T-helper 1 cell (primary cell): ENCODE measurements at regions not wholly inside any gene's neighbourhood (a gene's known extent, or its start where the extent isn't known, plus 50 kb on each side); places are given as distances from the start of the nearest gene placed in this dataset.
"Not testable (repeated sequence)": the region's sequence is repeated elsewhere in the genome, so short reads cannot be mapped to it uniquely, and the experiment has no call there.

Experiments
- DNase-seq, 5 donors: peaks; one replicate each; pipeline ENCODE4 v3.0.0-alpha.2; 2012 to 2020

DNA sequence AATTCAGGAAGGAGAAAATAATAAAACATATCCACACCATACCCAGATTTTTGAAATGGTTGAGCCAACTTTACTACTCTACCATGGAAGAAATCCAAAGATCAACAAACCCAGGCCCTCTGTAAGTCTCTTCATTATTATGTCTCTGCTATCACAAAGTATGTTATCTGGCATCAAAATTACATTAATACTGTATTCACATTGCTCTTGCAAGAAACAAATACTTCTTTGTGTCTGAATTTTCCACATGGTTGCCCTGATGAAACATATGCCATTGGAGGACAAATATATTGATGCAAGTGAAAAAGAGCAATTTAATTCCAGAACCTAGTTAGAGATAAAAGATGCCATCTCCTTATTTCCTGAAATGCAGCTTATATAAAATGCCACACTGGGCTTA lies 204.0 kb downstream of the FZD1 start:
- no peak for DNase-seq

DNA sequence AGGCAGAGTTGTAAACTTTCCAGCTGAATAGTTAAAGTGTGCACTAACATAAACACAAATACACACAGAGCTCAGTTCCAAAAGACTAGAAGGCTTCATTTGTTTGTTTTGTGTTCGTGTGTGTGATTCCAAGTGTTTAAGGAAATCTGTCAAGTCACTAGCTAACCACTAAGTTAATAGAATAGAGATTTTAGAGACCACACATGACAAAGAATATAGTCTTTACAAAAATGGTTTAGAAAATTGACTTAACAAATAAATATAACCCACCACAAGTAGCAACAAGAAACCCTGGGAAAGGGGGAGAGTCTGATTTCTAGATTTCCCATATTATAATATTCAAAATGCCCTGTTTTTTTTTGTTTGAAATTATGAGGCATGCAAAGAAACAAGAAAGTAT lies 209.4 kb downstream of the FZD1 start:
- DNase-seq, result no peak

DNA sequence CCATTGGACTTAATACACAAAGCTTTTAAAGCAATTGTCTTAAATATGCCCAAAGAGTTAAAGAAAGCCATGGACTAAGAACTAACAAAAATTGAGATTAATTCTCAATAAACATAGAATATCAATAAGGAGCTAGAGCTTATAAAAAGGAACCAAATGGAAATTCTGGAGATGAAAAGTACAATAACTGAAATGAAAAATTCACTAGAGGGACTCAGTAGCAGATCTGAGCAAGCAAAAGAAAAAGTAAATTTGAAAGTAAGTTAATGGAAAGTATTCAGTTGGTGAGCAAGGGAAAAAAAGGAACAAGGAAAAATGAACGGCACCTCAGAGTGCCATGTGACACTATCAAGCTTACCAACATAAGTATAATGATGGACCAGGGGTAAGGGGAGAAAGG lies 209.8 kb downstream of the FZD1 start:
- no peak for DNase-seq

DNA sequence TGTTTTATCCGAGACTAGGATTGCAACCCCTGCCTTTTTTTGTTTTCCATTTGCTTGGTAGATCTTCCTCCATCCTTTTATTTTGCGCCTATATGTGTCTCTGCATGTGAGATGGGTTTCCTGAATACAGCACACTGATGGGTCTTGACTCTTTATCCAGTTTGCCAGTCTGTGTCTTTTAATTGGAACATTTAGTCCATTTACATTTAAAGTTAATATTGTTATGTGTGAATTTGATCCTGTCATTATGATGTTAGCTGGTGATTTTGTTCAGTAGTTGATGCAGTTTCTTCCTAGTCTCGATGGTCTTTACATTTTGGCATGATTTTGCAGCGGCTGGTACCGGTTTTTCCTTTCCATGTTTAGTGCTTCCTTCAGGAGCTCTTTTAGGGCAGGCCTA lies 216.2 kb downstream of the FZD1 start:
- DNase-seq, result not testable (repeated sequence)

DNA sequence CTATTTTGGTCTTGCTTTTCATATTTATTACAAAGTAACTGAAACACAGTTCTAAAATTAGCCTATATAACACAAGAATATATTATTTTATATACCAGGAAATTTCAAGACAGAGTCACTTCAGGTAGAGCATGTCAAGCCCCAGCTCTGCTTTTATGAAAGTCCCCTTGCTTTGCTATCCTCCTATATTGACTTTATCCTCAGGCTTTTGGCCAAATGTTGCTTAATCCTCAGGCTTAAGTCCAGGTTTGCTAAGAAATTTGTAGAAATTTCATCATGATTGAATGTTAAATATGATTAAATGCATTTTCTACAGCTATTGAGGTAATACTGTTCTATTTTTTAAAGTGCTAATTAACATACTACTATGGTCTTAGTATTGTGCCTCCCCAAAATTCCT lies 227.6 kb downstream of the FZD1 start:
- no peak for DNase-seq

DNA sequence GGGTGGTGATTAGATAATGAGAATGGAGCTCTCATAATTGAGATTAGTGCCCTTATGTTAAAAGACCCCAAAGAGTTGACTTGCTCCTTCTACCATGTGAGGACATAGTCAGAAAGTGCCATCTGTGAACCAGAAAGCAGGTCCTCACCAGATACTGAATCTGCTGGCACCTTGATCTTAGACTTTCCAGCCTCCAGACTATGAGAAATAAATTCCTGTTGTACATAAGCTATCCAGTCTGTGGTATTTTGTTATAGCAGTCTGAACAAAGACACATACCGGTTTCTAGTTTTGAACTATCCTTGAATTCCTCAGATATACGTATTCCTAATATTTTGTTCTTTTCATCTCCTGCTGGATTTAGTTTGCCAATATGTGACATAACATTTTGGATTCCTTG lies 228.1 kb downstream of the FZD1 start:
- no peak for DNase-seq

DNA sequence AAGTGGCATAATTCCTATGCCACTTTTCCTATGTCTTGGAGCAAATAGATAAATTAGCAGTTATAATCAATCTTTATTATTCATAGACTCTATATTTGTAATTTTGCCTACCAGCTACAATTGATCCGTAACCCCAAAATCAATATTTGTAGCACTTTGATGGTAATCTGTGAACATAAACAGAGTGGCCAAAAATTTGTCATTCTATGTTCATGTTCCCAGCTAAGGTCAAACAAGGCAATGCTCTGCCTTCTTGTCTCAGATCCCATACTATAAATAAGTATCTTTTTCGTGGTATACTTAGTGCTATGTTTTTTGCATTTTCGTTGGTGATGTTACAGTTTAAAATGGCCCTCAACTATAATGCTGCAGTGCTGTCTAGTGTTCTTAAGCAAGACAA lies 228.5 kb downstream of the FZD1 start:
- no peak for DNase-seq

DNA sequence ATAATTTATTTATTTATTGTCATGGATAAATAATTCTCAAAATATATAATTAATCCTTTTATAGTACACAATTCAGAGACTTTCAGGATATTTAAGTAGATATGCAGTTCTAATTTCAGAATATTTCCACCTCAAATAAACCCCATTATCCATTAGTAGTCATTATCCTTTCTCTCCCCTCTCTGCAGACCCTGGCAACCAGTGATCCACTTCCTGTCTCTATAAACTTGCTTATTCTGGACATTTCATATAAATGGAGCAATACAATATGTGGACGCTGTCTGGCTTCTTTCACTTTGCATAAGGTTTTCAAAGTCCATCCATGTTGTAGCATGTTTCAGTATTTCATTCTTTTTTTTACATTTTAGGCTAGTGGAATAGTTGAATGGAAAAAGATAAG lies 230.2 kb downstream of the FZD1 start:
- no peak for DNase-seq

DNA sequence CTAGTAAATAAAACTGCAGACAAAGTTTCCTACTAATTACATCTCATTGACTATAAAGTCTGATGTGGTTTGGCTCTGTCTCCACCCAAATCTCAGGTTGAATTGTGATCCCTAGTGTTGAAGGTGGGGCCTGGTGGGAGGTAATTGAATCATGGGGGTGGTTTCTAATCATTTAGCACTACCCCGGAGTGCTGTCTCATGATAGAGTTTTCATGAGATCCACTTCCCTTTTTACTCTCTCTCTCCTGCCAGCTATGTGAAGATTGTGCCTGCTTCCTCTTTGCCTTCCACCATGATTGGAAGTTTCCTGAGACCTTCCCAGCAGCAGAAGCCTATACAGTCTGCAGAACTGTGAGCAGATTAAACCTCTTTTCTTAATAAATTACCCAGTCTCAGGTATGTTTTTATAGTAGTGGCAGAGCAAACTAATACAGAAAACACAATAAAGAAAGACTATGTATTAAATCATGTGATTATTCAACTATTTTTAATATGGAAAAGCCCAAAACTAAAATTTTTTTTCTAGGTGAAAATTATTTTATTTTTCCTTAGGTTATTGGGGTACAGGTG lies 232.1 kb downstream of the FZD1 start:
- DNase-seq, result no peak

DNA sequence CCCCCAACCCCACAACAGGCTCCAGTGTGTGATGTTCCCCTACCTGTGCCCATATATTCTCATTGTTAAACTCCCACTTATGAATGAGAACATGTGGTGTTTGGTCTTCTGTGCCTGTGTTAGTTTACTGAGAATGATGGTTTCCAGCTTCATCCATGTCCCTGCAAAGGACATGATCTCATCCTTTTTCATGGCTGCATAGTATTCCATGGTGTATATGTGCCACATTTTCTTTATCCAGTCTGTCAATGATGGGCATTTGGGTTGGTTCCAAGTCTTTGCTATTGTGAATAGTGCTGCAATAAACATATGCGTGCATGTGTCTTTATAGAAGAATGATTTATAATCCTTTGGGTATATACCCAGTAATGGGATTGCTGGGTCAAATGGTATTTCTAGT lies 233.0 kb downstream of the FZD1 start:
- DNase-seq, result not testable (repeated sequence)

DNA sequence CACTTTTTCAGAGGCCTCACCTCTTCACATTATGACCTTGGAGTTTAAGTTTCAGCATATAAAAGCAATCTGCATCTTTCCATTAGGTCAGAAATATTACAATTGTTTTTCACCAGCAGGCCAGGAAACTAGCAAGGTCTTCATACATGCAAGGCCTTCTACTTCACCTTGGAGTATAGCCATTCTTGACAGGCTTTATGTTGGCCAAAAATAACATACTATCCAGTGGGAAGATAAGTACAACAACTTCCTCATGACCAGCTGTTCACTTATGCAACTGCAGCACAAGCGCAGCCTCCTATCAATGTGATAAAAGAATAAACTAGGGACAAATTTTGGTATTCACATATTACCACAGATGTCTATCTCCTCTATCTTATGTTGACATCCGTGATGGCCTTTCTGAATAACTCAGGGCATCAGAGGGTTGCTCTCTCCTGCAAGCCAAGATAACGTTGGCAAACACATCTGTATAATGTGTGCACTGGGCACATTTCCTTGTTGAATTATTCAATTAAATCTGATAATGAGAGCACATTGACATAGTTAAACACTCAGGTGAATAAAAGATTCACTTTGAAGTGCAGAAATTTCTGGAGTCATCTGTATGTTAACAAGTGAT lies 239.8 kb downstream of the FZD1 start:
- no peak for DNase-seq

DNA sequence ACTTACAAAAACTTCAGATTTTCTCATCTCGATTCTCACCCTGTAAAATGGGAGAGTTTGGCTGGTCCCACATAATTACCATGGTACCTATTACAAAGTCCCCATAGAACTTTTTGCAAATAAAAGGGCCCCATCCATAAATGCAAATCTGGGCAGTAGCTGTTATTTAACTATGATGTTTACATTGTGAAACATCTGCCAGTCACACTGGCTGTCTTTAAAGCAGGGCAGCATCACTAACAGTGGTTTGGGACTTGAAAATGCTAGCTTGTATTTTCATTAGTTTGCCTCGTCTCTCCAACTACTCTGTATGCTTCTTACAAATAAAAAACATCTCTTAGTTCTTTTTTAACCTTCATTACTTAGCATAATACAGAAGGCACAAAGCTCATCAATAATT lies 240.7 kb downstream of the FZD1 start:
- DNase-seq, result no peak

DNA sequence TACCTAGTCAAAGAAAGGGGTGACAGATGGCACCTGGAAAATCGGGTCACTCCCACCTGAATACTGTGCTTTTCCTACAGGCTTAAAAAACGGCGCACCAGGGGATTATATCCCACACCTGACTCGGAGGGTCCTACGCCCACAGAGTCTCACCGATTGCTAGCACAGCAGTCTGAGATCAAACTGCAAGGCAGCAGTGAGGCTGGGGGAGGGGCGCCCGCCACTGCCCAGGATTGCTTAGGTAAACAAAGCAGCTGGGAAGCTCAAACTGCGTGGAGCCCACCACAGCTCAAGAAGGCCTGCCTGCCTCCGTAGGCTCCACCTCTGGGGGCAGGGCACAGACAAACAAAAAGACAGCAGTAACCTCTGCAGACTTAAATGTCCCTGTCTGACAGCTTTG lies 242.7 kb downstream of the FZD1 start:
- not testable (repeated sequence) for DNase-seq

DNA sequence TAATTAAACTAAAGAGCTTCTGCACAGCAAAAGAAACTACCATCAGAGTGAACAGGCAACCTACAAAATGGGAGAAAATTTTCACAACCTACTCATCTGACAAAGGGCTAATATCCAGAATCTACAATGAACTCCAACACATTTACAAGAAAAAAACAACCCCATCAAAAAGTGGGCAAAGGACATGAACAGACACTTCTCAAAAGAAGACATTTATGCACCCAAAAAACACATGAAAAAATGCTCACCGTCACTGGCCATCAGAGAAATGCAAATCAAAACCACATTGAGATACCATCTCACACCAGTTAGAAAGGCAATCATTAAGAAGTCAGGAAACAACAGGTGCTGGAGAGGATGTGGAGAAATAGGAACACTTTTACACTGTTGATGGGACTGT lies 247.6 kb downstream of the FZD1 start:
- DNase-seq, result not testable (repeated sequence)

DNA sequence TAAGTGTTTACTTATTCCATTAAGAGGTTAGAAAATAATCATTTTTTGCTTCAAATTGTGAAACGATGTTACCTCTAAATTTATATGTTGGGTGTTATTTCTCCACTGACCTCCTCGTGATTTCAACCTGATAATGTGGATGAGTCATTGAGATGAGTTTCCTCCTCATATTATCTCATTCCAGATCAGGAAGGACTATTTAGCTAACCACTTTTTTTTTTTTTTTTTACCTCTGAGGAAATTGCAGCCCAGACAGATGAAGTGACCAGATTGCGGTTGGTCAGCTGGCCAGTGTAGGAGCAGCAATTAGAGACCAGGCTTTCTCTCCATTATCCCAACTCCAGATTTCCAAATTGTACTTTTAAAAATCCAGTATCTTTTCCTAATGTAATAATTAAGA lies 248.7 kb downstream of the FZD1 start:
- no peak for DNase-seq

DNA sequence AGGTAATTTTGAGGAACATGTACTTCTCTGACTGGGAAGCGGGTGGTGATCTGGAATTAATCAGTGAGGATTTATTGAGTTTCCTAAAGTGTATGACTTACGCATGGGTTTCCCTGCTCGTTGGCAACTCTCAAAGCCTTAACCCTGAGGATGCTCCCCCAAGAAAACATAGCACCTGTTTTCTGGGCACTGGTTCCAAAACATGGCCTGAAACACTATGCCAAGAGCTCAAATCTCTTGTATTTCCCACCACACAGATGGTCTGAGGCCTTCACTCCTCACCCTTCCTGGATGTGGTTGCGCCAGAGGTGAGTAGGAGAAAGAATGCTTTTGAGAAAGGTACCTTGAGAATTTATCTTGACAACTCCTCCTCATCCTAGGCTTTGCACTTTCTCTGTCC lies 250.4 kb downstream of the FZD1 start:
- DNase-seq, result no peak

DNA sequence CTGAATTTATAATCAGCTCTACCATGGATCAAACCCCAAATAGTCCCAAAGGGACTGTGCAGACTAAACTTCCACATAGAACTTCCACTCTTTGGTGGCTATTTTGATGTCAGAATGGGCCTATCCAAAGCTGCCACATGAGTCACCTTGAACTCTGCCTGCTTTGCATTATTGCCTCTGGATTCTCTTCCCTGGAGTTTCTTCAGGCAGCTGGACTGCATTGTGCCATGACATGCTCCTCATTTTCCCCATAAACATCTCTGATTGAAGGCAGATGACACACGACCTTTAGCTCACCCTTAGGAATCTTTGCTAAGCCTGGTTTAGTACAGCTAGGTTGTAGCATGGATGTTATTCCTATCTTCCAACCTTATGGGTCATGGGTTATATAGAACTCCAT lies 251.7 kb downstream of the FZD1 start:
- DNase-seq, result no peak

DNA sequence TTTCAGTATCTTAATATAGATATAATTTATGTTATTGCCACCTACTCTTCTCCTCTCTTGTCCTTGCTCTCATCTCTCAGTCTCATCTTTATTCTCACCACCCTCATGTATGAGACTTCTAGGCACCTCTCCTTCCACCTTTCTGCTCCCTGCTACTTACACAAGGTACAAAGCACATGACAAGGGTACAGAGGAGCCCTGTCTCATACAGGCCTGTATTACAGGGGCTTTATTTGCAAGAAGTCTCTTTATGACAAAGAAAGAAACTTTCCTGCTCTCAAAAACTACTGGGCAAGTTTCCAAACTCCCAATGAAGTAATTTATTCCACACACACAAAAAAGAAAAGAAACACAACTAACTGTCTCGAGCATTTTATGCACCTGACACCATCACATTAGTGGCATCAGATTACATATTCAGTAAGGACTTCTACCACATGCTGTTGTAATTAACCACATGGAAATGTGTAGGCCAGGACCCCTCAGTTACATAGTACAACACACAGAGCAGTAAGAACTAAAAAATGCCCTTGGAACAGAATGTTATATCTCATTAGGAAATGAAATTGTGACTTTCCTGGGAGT lies 253.1 kb downstream of the FZD1 start:
- DNase-seq, result no peak

DNA sequence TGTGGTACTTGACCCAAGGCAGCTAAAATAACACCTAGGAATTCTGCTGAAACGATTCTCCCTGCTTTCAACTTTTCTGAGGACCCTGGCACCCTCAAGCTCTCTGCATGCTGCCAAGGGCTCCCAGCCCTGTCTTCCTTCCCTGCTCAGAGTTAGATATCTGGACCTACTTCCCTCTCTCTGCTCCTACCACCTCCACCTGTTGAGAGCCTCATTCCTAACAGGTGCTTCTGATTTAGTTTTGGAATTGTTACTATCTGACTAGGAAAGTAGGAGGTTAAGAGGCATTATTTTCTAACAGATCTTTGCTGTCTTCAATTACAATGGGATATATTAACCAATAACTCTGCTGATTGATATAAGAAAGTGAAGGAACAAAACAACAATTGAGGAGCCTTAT lies 253.8 kb downstream of the FZD1 start:
- DNase-seq, result no peak

DNA sequence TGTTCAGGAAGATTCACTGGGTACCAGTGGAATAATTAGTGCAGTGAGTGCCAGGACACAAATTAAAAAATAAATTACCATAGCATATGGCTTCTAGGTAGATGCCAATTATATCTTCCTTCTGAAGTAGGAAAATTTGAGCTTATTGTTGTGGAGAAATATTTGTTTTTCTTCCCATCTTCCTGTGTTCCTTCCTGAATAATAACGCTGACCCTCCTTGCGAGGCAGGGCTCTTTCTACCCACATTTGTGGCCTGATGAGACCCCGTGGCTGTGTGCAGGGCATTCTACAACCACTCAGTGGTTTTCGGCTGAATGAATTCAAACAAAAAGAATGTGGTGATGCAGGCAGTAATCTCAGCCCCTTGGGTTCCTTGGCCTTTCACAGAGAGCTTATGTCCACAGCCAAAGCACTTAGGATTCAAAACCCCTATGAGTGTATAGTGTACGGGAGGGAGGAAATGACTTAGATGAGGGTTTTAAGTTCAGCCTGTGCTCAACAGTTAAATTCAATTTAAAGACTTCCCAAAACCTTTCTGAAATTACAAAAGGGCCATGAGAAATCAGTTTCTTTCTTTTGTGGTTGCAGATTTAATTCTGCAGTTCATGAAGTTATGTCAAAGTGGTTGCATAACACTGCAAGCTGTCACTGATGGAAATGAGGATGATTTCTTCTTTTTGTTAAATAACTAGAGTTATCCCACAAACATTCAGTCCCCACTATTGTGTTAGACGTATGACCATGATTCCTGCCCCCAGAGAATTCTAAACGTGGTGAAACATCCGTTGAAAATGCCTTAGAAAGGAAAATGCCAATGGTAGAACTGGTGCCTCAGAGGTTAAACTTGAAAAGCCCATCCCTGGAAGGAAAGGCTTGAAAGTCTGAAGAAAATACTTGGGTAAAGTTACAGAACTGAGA lies 255.3 kb downstream of the FZD1 start:
- no peak for DNase-seq

DNA sequence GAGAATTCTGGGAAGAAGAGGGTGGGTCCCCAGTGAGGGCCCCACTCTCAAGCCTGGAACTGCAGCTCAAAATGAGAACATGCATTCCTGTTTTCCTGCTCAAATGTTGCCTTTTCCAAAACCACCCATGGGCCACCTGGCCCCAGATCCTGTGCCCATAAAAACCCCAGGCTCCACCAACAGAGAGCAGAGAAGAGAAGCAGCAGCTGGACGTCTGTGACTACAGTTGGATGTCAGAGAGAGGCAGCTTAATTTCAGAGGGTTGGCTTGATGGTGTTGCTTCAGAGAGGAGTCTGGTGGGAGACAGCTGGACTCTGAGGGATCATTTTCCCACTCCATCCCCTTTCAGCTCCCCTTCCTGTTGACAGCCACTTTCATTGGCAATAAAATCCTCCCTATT lies 256.4 kb downstream of the FZD1 start:
- DNase-seq, result no peak

DNA sequence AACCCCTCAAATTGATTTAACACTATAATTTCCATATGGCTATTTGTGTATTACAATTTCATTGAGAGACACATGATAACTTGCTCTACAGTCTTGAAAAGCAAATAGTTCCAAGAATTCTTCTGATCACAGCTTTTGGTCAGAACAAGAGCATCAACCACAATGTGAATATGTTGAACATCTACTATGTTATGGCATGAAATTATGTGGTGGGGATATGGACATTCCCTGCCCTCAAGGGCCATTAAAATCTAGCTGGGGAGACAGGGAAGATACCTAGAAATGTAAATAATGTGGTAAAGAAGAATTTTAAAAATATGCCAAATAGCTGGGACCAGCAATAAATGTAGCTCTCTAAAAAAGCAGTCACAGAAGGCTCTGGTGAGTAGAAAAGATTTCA lies 262.2 kb downstream of the FZD1 start:
- no peak for DNase-seq

DNA sequence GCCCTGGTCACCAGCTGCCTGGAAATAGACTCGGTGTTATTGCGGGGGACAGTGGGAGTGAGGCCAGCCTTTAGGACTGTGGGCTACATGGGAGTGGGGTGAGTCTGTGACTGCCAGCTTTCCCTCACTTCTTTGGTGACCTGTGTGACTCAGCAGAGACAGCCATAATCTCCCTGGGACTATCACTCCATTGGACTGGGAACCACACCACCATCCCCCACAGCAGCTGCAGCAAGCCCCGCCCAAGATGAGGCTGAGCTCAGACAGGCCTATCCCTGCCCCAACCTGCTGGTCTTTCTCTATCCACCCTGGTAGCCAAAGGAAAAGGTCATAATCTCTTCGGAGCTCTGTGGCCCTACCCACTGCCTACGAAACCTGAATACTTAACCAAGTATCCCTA lies 263.2 kb downstream of the FZD1 start:
- no peak for DNase-seq

DNA sequence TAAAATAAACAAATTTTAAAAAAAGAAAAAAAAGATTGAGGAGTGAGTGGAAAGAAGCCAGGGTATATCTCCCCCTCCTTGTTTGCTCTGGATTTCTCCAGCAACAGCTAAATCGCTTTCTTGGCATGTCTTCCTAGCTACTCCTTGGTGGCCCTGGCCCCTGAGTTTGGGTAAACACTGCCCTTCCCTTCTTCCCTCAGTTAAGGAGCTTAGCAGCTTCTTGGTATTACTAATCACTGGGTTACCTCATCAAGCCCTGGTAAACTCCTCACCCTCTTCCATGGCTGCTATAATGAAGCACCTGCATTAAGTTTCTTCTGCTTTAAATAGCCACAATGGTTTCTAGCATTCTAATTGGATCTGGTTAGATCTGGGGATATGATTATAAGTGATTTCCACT lies 269.8 kb downstream of the FZD1 start:
- DNase-seq, result no peak
